Stimulated activated CD4-positive, alpha-beta T cell treated with anti-CD3 and anti-CD28 coated beads, Interleukin-1b, Interleukin-23, amount 100 ng/mL, for 4 hours (primary cell): ENCODE measurements at regions not wholly inside any gene's neighbourhood (a gene's known extent, or its start where the extent isn't known, plus 50 kb on each side); places are given as distances from the start of the nearest gene placed in this dataset.
"Not testable (repeated sequence)": the region's sequence is repeated elsewhere in the genome, so short reads cannot be mapped to it uniquely, and the experiment has no call there.

Source experiments
- DNase-seq, 2 donors: peaks; one replicate each; pipeline ENCODE4 v3.0.0-alpha.2; 2020; ENCODE audit warnings: low read depth in 2 of 2

- no peak for DNase-seq
Observed at GRCh38 chrX:128973033-128973432, 550.3 kb downstream of the SMARCA1 start.

DNA sequence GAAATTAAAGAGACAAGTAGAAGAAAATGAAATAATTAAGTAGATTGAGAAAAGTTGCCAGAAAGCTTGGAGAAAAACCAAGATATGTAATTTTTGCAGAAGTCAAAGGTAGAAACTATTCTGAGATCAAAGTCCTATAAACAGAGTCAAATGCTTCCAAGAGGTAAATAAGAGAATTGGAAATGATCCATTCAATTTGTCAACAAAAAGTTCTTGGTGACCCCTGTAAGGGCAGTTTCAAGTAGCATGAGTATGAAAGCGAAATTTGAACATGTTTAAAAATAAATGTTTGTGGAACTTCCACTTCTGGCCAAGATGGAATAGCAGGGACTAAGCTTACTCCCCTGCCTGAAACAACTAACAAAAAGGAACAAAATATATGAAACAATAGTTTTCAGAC lies 562.0 kb downstream of the SMARCA1 start:
- DNase-seq: no peak

DNA sequence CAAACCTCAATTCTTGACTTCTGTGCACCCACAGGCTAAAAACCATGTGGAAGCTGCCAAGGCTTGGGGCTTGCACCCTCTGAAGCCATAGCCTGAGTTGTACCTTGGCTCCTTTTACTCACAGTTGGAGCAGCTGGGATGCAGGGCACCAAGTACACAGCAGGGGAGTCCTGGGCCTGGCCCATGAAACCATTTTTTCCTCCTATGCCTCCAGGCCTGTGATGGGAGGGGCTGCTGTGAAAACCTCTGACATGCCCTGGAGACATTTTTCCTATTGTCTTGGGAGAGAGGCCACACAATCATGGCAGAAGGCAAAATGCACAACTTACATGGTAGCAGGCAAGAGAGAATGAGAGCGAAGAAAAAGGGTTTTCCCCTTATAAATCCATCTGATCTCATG lies 568.6 kb downstream of the SMARCA1 start:
- DNase-seq: not testable (repeated sequence)

DNA sequence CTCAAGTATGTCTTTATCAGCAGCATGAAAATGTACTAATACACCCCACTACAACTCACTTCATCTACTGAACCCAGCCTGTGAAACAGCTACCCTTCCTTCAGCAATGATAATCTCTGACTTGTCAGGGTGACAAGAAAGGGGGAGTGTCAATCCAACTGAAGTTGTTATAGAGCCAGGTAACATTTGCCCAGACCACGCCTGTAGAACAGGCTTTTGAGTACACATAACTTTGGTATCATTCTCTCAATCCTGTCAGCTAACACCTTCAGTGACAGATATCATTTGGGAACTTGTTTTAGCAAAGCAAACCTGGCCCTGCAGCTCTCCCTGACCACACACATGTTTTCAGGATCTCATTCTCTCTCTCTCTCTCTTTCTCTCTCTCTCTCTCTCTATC lies 592.2 kb downstream of the SMARCA1 start:
- DNase-seq: no peak

DNA sequence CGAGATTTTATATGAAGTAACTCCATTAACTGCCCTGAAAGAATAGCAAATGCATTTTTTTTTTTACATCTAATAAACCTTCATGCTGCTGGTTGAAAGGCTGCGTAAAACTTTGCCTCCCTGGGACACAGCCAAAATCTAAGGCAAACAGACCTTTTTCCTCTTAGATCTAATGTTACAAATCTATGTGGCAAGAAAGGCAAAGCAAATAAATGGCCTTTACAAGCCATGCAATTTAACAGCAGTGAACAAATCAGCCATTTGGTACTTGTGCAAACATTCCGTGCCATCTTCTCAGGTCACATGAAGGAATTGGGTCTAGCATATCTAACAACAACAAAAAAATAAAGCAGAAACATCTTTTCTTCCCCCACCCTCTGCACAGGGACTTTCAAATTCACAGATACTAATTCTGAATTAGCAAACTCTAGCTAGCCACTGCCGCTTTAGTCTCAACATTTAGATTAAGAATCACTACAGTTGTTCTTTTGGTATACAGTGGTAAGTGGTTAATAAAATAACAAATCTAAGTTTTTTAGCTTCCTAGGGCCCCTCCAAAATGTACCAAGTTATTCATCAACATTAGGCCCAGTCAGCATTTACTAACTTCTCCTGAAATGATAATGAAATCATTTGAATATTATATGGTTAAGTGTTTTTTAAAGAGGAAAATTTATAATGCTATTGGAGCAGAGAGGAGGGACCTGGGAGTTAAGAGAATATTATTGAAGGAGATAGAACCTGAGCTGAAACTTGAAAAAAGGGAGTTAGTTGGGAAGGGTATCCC lies 593.8 kb downstream of the SMARCA1 start:
- DNase-seq: no peak

DNA sequence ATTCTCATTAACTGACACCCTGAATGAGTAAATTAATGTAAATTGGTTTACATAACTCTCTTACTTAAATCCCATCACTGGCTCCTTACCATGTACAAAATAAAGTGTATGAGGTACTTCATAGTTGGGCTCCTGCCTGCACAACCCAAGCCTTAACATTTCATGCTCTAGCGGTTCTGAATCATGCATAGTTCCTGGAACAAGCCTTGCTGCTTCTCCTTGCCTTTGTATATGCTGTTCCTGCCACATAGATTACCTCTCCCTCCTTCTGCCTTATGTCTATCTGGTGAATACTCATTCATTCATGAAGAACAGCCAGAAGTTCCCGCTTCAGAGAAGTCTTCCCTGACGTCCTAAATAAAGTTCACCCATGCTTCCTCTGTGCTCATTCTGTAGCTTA lies 594.7 kb downstream of the SMARCA1 start:
- DNase-seq: no peak

DNA sequence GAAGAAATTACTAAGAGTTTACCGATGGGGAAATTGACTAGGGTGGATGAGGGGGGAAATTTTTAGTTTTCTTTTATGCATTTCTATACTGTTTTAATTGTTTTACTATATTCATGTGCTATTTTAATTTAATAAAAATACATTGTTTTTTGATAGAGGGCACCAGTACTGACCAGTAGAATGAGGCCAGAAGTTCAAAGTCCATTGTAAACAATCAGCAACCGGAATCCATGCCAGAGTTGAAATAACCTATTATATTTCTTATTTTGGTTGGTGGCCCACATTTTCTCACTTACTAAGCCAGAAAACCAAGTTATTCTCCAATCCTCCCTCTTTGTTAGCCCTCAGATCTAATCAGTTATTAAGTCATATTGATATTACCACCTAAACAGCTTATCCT lies 595.9 kb downstream of the SMARCA1 start:
- DNase-seq: no peak

GRCh38 chrX:128906753-128907152 lies 616.5 kb downstream of the SMARCA1 start:
- no peak for DNase-seq

- DNase-seq: no peak
Observed at GRCh38 chrX:128901018-128901417, 622.3 kb downstream of the SMARCA1 start.

DNA sequence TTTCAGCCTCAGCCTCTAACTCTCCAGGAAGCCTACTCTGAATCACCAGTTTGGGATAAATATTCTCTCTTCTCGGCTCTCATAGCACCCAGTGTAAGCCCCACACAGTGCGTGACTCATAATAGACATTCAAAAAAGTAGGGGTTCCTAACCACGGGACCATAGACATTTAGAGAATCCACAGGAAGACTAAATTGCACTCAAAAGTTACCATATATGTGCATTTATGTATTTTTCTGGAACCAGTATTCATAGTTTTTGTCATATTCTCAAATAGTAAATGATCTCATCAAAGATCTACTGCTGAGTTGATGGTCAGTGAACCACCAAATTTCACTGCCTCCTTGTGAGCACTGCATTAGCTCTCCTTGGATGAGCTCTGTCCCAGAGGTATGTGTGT lies 625.7 kb downstream of the SMARCA1 start:
- DNase-seq: no peak

GRCh38 chrX:128891554-128891953 lies 631.7 kb downstream of the SMARCA1 start:
- DNase-seq: no peak

GRCh38 chrX:128884430-128884829 lies 638.9 kb downstream of the SMARCA1 start:
- DNase-seq: no peak

DNA sequence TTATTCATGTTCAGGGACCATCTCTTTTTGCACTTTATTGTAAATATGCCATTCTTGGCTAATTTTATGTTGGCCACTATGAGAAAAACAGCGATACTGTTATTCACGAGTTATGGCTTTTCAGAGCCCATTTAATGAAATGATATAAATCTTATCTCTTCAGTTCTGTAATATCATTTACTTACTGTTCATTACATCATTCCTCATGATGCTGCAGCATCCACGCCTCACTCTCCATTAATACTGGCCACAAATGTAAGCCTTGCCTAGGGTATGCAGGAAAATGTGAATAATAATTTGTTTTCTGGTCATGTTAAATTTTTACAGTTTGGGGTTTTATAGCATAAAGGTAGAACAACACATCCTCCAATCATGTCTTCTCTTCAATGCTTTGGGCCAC lies 639.6 kb downstream of the SMARCA1 start:
- DNase-seq: no peak

DNA sequence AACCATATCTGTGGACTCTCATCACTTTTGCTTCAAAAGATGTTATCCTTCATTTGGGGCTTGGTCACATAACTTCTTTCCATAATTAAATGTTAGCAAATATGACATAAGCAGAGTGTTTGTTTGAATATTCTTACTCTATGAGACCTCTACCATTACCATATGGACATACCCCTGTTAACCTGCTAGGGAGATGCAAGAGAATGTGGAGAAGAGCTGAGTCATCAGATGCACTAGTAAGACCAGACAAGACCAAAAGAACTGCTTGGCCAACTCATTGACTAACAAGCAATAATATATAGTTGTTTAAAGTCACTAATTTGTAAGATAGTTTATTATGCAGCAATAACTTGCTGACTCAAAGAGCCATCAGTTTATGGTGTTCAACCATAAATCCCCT lies 652.9 kb downstream of the SMARCA1 start:
- no peak for DNase-seq

- DNase-seq: no peak
Observed at GRCh38 chrX:128862557-128862956, 660.7 kb downstream of the SMARCA1 start.

DNA sequence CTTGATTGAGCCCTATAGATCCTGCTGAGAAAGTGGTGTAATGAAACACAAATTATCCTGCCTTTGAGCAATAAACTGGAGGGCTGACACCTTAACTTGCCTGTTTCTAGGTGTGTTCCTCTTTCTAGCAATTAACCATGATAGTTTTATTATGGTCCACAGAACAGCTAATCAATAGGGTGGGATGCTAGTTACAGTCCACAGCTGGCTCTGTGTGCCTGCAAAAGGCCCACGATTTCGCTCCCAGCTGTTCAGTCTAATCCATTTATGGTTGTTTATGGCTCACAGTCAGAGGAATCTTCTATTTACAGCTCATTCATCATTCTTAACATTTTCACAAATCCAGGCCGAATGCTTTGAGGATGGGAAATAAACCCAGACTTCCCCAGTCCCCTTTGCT lies 674.9 kb downstream of the SMARCA1 start:
- no peak for DNase-seq

DNA sequence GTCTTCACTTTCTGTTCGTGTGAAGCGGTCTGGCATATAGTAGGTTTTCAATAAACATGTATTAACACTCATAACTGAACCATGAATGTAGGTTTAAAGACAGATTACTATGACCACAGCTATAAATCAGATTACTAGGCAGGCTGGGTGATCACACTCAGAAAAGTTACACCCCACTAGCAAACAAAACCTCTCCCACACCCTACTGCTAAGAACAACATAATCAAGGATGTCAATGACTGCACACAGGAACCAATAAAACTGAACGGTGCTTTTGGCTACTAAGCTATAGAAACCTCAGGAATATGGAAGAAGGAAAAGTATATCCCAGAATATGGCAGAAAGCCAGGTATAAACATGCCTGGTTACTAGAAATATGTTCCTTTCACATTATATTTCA lies 676.9 kb downstream of the SMARCA1 start:
- DNase-seq: no peak

DNA sequence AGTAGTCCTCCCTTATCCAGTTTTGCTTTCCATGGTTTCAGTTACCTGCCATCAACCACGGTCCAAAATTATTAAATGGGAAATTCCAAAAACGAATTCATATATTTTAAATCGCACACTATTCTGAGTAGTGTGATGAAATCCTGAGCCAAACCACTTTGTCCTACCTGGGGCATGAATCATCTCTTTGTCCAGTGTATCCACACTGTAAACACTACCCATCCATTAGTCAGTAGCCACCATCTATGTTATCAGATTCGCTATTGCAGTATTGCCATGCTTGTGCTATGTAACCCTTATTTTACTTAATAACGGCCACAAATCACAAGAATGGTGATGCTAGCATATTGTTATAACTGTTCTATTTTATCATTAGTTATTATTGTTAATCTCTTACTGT lies 704.6 kb downstream of the SMARCA1 start:
- no peak for DNase-seq

DNA sequence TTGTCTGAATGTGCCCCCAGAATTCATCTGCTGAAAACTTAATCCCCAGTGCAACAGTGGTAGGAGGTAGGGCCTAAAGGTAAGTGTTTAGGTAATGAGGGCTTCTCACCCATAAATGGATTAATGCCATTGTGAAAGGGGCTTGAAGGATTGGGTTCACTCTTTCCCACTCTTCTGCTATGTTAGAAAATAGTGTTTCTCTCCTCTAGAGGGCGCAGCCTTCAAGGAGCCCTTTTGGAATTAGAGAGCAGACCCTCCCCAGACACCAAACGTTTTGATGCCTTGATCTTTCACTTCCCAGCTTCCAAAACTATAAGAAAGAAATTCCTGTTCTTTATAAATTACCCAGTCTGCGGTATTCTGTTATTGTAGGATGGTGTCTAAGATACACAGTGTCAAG lies 706.4 kb downstream of the SMARCA1 start:
- DNase-seq: no peak

DNA sequence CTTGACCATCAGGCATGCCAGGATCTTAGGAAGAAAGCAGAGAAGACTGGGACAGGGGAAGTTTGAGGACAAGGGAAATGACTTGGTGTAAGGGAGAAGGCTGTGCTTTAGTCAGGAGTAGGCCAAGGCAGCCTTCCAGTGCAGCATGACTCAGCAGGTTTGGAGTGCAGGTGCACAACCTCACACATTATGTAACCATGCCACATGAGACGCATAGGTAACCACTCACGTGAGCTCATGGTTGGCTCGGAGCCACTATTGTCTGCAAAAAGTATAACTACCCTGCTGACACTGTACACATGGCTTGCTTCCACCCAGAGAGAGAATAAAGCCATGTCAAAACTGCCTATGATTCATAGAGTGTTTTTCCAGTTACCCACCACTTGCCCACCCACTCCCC lies 715.9 kb downstream of the SMARCA1 start:
- no peak for DNase-seq

DNA sequence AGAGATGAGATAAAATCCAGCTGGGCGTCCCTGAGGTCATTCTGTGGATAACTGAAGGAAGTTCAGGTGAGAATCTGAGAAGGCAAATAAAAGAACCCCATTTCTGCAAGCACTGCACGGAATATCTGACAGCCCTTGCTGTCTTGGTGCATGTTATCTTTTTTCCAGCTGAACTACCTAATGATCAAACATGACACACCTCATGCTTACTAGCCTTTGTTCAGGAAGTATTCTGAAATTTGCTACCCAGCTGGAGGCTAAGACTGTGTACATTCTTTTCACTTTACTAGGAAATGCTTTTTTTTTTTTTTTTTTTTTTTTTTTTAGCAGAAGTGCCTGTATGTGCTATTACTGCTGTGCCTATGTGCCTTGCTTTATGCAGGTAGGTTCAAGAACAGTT lies 718.1 kb downstream of the SMARCA1 start:
- DNase-seq: no peak

- DNase-seq: no peak
Observed at GRCh38 chrX:128804828-128805227, 718.5 kb downstream of the SMARCA1 start.

- DNase-seq: no peak
Observed at GRCh38 chrX:128800138-128800537, 723.2 kb downstream of the SMARCA1 start.

- DNase-seq: not testable (repeated sequence)
Observed at GRCh38 chrX:128783139-128783538, 730.9 kb upstream of the ACTRT1 start.
